Mesothelial cell of epicardium (in vitro differentiated cells): ENCODE measurements at regions not wholly inside any gene's neighbourhood (a gene's known extent, or its start where the extent isn't known, plus 50 kb on each side); places are given as distances from the start of the nearest gene placed in this dataset.

Source experiments
- DNase-seq, 2 experiments: peaks; one replicate each; pipeline ENCODE4 v3.0.0; 2021; ENCODE audit warnings: low spot score in 2 of 2; ENCODE audit not compliant: unreplicated experiment in 2 of 2
- H3K27ac Mint-ChIP-seq: 2 replicates; pipeline ENCODE4 v1.8.0; 2021; ENCODE audit warnings: mixed read lengths
- H3K27me3 Mint-ChIP-seq: 2 replicates; pipeline ENCODE4 v1.8.0; 2021; ENCODE audit warnings: low read depth, mixed read lengths
- H3K36me3 Mint-ChIP-seq: 2 replicates; pipeline ENCODE4 v1.8.0; 2021; ENCODE audit warnings: mixed read lengths
- H3K4me1 Mint-ChIP-seq: 2 replicates; pipeline ENCODE4 v1.8.0; 2021; ENCODE audit warnings: mixed read lengths
- H3K4me3 Mint-ChIP-seq: 2 replicates; pipeline ENCODE4 v1.8.0; 2021; ENCODE audit warnings: mild to moderate bottlenecking, moderate library complexity, mixed read lengths
- H3K9me3 Mint-ChIP-seq: 2 replicates; pipeline ENCODE4 v1.8.0; 2021; ENCODE audit warnings: mixed read lengths
- CTCF ChIP-seq: fragments of 200-600 bp; sonication (generic); IDR thresholded peaks from one replicate; pipeline ENCODE4 v1.5.0; 2021; ENCODE audit warnings: antibody characterized with exemption; ENCODE audit not compliant: unreplicated experiment

- Mint-ChIP-seq H3K27me3 (no peaks in the 10 kb centered on the region), H3K4me3 (no peak overlapping the region), H3K4me1 (peaks cover 22% of the 10 kb centered on the region), H3K36me3 (peaks cover 3% of the 10 kb centered on the region), H3K9me3 (peaks cover 4% of the 10 kb centered on the region), H3K27ac (no peak overlapping the region)
- no peak for TF ChIP-seq CTCF
- DNase-seq, result no peak
These were observed 72.0 kb upstream of the RAI14 start for GRCh38 chr5:34584165-34584564.

- H3K4me3 Mint-ChIP-seq, result no peak overlapping the region
- no peak for DNase-seq
- peaks cover 4% of the 10 kb centered on the region for H3K9me3 Mint-ChIP-seq
- peaks cover 3% of the 10 kb centered on the region for H3K36me3 Mint-ChIP-seq
- H3K27ac Mint-ChIP-seq, result peak overlapping the region; percentile 69
- TF ChIP-seq CTCF, result no peak
- H3K27me3 Mint-ChIP-seq, result no peaks in the 10 kb centered on the region
- H3K4me1 Mint-ChIP-seq, result peaks cover 24% of the 10 kb centered on the region
These were observed 70.5 kb upstream of the RAI14 start for GRCh38 chr5:34585601-34586104.

- TF ChIP-seq CTCF, result no peak
- Mint-ChIP-seq H3K36me3 (peaks cover 3% of the 10 kb centered on the region), H3K9me3 (peaks cover 4% of the 10 kb centered on the region), H3K4me3 (no peak overlapping the region), H3K27me3 (no peaks in the 10 kb centered on the region), H3K27ac (peak overlapping the region; percentile 69), H3K4me1 (peaks cover 24% of the 10 kb centered on the region)
- no peak for DNase-seq
These were observed 69.8 kb upstream of the RAI14 start for GRCh38 chr5:34586117-34586885.

GRCh38 chr5:34587355-34588241, 68.5 kb upstream of the RAI14 start:
- H3K27ac Mint-ChIP-seq, result peak overlapping the region; percentile 72

GRCh38 chr5:34589832-34590231, 66.3 kb upstream of the RAI14 start:
- no peak for TF ChIP-seq CTCF
- Mint-ChIP-seq H3K36me3 (peaks cover 3% of the 10 kb centered on the region), H3K27me3 (no peaks in the 10 kb centered on the region), H3K4me3 (no peak overlapping the region), H3K4me1 (peaks cover 26% of the 10 kb centered on the region), H3K27ac (no peak overlapping the region), H3K9me3 (peaks cover 10% of the 10 kb centered on the region)
- DNase-seq, result no peak

More at GRCh38 chr5:34587355-34588241, 68.5 kb upstream of the RAI14 start:
- Mint-ChIP-seq H3K4me3 (no peak overlapping the region), H3K36me3 (peaks cover 3% of the 10 kb centered on the region), H3K27me3 (no peaks in the 10 kb centered on the region), H3K9me3 (peaks cover 4% of the 10 kb centered on the region), H3K4me1 (peaks cover 24% of the 10 kb centered on the region)
- DNase-seq, result no peak
- TF ChIP-seq CTCF, result no peak
